ENCODE measurements at regions not wholly inside any gene's neighbourhood (a gene's known extent, or its start where the extent isn't known, plus 50 kb on each side); places are given as distances from the start of the nearest gene placed in this dataset.
"Not testable (repeated sequence)": the region's sequence is repeated elsewhere in the genome, so short reads cannot be mapped to it uniquely, and the experiment has no call there.

GRCh38 chr10:38364073-38364472 is 269.9 kb downstream of the ZNF37A start:
- DNase-seq: not testable (repeated sequence)

DNA sequence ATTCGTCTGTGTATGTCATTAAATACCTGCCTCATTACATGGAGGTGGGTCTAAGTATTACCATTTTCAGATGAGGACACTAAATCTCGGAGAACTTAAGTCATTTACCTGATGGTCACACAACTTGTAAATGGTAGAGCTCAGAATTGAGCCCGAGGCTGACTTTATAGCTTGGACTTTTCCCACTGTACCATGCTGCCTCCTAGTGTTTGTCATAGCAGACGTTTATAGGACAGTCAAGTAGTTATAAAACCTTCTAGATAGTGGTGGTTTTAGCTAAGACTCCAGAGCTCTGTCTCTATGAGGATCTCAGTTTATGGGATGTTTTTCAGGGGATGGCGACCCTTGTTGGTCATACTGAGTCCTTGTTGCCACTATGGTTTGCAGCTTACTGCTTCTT is 271.8 kb downstream of the ZNF37A start:
- DNase-seq: not testable (repeated sequence)

- not testable (repeated sequence) for DNase-seq
Observed at GRCh38 chr10:38383800-38384199, 289.7 kb downstream of the ZNF37A start.

GRCh38 chr10:38386869-38387268 is 292.7 kb downstream of the ZNF37A start:
- DNase-seq: not testable (repeated sequence)

- DNase-seq: not testable (repeated sequence)
Observed at GRCh38 chr10:38390725-38391124, 296.6 kb downstream of the ZNF37A start.

GRCh38 chr10:38395465-38395864 is 301.3 kb downstream of the ZNF37A start:
- DNase-seq: not testable (repeated sequence)

GRCh38 chr10:38396178-38396954 is 302.2 kb downstream of the ZNF37A start:
- DNase-seq: not testable (repeated sequence)

GRCh38 chr10:38401565-38401964 is 307.4 kb downstream of the ZNF37A start:
- not testable (repeated sequence) for DNase-seq

DNA sequence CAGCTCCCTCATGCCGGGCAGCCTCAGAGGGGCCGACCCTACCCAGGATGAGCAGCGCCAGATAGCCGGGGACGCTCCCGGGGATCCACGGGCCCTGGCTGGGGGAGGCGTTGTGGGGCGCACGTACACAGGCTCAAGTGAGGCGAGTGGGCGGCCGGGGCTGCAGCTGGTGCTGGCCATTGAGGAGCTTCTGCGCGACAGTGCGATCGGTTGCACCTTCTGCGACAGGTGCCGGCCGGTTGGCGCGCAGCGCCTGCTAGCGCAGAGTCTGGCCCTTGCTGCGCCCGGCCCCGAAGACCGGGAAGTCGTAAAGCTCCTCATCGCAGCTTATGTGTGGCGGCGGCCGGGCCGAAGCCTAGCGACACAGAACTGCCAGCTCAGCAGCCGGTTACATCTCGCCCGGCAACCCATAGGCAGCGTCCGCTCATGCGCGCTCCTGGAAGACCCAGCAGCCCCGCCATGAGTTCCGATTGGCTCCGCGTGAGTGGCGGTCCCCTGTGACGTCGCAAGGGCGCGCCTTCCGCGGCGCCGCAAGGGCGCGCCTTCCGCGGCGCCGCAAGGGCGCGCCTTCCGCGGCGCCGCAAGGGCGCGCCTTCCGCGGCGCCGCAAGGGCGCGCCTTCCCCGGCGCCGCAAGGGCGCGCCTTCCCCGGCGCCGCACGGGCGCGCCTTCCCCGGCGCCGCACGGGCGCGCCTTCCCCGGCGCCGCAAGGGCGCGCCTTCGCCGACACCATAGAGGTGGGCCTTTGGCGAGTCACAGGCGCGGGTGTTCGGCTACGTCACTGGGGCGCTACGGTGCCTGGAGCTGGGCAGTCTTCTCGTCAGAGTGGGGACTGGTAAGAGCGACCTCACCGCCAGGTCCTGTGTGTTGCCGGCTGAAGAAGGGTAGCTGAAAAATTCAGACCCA is 308.6 kb downstream of the ZNF37A start:
- DNase-seq: peak; percentile 63

DNA sequence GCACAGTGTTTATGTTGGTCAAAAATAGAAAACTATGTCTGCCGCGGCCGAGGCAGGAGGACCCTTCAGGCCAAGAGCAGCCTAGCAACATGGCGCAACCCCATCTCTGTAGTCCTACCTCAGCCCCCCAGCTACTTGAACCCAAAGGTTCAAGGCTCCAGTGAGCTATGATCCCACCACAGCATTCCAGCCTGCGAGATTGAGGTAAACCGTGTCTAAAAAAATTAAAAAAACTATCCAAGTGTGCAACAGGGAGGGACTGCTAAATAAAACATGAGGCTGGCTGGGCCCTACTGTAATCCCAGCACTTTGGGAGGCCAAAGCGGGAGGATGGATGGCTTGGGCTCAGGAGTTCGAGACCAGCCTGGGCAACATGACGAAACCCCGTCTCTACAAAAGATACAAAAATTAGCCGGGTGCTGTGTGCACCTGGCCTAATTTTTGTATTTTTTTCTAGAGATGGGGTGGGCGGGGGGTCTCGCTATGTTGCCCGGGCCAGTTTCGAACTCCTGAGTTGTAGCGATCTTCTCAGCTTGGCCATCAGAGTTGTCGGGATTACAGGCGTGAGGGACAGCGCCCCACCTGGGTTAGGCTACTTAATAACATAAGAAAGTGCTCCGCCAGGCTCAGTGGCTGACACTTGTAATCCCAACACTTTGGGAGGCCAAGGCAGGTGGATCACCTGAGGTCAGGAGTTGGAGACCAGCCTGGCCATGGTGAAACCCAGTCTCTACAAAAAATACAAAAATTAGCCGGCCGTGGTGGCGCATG is 309.4 kb downstream of the ZNF37A start:
- DNase-seq: not testable (repeated sequence)

DNA sequence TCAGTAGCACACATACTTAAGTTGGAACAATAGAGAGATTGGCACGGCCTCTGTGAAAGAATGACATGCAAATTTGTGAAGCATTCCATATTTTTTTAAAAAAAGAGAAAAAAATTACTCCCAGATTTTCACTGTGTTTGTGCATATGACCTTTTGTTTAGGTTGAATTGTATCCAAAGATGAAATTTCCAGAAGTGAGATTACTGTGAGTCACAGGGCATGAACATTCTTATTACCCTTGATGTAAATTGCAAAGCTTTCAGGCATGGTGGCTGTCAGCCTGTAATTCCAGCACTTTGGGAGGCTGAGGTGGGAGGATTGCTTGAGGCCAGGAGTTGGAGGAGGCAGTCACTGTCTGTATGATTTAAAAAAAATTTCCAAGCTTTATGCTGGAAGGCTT is 329.5 kb downstream of the ZNF37A start:
- not testable (repeated sequence) for DNase-seq

- not testable (repeated sequence) for DNase-seq
Observed at GRCh38 chr10:38430242-38430641, 336.1 kb downstream of the ZNF37A start.

- not testable (repeated sequence) for DNase-seq
Observed at GRCh38 chr10:38437359-38437758, 343.2 kb downstream of the ZNF37A start.

DNA sequence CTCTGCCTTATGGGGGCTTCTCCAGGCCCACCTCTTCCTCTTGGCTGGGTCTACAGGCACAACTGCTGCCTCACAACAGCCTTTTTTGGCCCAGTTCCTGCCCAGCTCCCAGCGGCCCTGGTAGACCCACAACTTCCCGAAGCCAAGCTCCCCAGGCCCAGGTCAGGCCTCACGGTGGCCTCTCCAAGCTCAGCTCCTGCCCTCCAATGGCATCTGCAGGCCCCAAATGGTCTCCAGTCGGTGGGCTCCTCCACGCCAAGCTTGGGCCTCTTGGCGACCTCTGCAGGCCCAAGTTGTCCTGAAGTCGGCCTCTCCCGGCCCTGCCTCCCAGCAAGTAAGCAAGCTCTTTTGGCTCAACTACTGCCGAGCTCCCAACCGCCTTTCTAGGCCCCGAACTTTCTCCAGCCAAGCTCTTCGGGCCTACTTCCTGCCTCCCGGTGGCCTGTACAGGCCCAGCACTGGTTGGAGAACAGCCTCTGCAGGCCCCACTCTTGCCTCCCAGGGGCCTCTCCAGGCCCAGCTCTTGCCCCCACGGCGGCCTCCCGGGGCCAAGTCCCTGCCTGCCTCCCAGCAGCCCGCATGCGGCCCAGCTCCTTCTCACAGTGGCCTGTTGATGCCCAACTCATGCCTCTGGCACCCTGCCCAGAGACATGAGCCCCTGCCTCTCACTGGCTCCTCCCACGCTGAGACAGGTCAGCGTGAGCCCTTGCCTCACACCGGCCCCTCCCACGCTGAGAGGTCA is 354.6 kb downstream of the ZNF37A start:
- DNase-seq: not testable (repeated sequence)

- DNase-seq: not testable (repeated sequence)
Observed at GRCh38 chr10:38449618-38450017, 355.5 kb downstream of the ZNF37A start.

DNA sequence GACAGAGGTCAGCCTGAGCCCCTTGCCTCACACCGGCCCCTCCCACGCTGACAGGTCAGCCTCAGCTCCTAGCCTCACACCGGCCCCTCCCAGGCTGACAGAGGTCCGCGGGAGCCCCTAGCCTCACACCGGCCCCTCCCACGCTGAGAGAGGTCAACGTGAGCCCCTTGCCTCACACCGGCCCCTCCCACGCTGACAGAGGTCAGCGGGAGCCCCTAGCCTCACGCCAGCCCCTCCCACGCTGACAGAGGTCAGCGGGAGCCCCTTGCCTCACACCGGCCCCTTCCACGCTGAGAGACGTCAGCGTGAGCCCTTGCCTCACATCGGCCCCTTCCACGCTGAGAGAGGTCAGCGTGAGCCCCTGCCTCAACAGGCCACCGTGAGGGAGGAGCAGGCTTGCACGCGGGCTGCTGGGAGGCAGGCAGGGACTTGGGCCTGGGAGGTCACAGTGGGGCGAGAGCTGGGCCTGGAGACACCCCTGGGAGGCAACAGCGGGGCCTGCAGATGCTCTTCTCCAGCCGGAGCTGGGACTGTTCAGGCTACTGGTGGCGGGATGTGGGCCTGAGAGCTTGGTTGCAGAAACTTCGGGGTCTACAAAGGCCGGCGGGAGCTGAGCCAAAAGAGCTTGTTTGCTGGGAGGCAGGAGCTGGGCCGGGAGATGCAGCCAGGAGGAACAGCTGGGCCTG is 356.4 kb downstream of the ZNF37A start:
- not testable (repeated sequence) for DNase-seq

GRCh38 chr10:38451306-38451967 is 357.3 kb downstream of the ZNF37A start:
- DNase-seq: not testable (repeated sequence)

All from DMS79 (cell line).